HG02852 (cell line): ENCODE measurements at regions not wholly inside any gene's neighbourhood (a gene's known extent, or its start where the extent isn't known, plus 50 kb on each side); places are given as distances from the start of the nearest gene placed in this dataset.

Source experiments
- ATAC-seq: cut with Tn5 transposase; IDR thresholded peaks from one replicate; pipeline ENCODE4 v1.9.1; 2021; ENCODE audit warnings: mild to moderate bottlenecking, moderate library complexity; ENCODE audit not compliant: unreplicated experiment

DNA sequence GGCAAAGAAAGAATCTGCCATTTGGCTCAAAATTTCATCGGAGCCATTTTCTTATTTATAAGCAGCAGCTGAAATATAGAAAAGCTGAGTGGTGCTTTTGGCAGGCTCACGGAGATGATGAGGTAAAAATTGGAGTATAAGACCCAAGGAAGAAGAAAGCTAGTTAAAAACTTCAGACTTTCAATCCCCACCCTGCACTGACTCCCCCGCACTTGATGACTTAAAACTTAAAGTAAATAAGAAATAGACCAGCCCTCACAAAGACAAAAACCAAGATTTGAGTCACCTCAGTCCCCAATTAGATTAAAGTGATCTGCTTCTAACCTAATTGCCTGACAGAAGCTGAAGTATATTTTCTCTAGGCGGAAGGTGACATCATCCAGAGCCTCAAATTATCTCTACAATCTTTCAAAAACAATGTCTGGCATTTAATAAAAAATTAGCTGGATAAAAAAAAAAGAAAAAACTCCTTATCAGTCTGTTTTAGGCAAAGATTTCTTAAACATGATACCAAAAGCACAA lies 124.0 kb upstream of the PJA2 start:
- no peak for ATAC-seq

DNA sequence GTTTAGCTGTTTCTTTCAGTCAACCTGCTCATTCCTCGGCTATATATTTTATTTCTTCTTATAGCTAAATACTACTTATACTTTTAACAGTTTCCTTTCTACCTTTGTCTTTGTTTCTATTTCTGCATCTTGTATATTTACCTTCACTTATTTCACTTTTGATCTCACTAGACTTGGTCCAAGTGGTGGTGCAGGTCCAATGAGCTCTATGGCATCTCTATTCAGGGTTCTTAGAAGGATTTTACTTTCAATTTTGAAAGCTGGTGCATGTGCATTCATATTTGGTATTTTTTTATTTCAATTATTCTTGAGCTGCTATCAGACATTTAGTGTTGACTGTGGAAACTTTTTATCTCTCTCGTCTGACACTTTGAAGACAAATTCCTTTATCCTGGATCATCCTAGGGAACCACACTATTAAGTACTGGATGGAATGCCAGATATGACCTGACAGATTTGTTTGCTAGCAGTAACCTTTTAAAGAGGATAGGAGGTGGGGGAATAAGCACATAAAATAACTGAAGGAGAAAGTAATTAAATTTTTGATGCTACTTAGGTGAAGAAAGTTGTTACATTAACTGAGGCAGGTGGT lies 123.1 kb upstream of the PJA2 start:
- no peak for ATAC-seq

DNA sequence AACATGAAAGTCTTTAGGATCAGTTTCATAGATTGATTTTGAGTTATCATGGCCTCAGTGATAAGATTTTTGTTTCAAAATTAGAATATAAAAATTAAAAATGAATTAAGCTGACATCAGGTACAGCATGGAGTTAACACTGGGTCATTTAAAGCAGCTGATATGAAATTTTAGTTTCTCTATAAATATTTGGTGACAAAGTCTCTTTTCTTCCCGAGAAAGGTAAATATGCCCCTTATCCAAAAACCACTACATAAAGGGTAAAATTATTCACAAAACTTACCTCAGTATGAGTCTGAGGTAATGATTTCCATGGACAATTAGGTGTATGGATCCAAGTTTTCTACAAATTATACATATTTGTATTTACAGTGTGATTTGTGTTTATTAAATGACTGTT lies 121.5 kb upstream of the PJA2 start:
- no peak for ATAC-seq

DNA sequence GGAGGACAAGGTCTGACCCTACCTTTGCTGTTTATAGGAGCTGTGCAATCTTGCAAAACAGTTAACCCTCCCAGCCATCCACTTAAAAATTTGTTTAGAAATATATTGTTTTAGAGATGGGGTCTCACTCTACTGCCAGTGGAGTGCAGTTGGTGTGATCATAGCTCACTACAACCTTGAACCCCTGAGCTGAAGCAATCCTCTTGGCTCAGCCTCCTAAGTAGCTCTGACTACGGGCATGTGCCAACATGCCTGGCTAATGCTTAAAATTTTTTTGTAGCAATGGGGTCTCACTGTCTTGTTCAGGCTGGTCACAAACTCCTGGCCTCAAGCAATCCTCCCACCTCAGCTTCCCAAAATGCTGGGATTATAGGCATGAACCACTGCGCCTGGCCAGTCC lies 120.2 kb upstream of the PJA2 start:
- no peak for ATAC-seq

DNA sequence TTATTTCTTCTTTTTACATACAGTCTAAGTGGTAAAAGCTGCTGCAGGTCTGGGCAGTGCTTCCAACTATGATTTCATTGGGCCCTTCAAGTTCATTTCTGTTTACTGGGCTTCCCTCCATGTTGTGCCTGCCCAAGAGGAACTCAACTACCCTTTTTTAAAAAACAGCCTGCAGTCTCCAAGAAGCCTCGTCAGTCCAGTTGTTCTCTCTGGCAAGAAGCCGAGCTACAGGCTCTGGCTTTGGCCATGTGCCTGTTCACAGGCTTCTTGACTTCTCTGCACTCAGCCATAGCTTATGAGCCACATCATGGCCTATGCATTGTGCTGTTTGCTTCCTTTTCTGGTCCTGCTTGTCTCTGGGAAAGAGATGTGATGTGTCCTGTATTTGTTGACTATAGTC lies 119.7 kb upstream of the PJA2 start:
- no peak for ATAC-seq

DNA sequence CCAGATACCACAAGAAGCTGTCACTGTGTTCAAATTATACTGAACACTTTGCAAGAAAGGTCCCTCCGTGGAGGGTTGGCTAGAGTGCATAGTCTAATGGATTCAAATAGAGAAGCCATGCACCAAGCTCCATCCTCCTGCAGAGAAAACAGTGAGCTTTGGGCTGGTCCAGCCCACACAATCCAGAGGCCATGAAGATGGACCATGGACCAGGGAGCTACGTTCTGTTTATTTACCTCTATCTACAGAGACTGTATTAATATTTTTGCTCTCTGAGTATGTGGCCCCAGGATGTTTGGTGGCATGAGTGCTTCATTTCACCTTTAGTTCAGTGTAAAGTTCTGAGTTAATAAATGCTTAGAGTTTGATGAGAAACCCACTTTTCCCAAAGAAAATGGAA lies 114.8 kb upstream of the PJA2 start:
- no peak for ATAC-seq

DNA sequence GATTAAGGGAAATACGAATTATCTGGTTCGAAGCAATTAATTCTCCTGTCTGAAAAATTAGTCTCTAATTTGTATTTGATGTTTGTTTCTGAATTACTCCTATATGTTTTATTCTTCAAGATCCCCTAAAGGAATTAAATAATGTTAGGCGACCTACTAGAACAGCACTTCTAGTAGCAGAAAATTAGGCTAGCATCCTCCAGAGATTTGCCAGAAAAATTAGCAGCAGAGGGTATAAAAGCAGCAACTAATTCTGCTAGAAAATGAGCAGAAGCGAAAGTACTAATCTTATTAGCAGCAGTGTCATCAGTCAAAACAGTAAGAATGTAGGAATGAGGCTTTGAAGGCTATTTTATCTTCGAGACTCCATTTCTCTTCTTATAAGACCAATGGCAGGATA lies 114.3 kb upstream of the PJA2 start:
- ATAC-seq, result no peak

DNA sequence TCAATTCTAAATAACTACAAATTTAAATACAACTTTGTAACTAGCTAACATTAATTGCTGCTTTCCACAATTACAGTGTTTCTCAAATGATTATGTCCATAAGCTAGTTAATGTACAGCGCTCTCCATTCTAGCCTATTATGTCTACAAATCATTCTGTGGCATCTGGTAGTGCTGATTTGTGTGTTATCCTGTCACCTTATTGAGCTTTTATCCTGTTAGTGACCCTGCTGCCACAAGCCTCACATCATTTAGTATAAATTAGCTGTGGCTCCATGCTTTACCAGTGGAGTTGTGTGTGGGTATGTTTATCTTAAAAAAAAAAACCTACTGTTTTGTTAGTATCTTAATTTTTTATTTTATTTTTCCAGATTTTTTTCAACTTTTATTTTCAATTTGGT lies 112.6 kb upstream of the PJA2 start:
- ATAC-seq, result no peak

DNA sequence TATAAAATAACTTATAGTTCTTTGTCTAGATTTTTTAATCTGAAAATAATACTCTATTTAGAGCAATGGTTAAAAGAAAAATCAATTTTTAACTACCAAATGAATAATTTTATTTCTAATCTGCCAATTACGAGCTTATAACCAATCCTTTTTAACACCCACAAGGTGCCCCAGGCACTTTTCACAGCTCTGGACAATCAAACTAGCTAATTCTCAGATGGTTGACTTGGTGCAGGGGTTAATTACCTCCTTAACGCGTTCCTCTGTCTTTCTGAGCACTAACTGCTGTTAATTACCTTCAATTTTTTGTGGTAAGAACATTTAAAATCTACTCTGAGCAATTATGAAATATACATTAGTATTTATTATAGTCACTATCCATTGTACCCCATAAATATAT lies 109.6 kb upstream of the PJA2 start:
- no peak for ATAC-seq

DNA sequence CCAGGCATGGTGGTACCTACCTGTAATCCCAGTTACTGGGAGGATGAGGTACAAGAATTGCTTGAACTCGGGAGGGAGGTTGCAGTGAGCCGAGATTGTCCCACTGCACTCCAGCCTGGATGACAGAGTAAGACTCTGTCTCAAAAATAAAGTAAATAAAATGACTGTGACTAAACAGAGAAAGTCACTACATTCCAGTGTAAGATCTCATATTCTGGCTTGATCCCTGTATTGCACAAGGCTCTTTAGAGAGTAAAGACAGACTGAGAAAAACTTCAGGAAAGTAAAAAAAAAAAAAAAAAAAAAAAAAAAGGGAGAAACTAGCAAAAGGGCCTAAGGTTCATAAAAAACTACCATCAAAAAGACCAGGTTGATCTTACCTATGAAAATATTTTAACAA lies 106.6 kb upstream of the PJA2 start:
- ATAC-seq, result no peak

DNA sequence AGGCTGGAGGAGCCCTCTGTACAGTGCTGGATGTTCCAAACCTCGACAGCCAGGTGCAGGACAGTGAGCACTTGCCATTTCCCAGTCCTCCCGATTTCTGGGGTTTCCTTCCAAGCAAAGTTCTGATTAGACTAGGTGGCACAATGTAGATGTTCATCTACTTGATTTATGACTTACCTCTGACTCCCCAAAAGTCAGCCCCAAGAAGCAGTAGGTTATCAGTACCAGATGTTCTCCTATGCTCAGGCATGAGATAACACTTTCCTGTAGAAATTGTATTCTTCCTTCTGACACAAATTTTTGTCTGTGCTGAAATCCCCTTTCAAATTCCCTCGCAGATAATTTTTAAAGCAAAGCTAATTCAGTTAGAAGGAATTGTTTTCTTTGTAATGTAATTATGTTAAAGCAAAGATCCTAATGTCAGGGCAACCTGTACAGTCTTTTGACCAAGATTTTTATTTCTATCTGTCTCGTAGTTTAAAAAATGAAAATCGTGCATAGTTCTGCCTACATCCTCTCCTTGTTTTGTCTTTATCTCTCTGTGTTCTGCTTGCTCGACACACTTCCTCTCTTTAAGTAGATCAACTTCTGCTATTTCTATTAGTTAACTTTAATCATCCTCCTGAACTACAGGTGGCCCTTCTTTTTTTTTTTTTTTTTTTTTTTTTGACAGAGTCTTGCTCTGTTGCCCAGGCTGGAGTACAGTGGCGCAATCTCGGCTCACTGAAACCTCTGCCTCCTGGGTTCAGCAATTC lies 102.4 kb upstream of the PJA2 start:
- no peak for ATAC-seq

DNA sequence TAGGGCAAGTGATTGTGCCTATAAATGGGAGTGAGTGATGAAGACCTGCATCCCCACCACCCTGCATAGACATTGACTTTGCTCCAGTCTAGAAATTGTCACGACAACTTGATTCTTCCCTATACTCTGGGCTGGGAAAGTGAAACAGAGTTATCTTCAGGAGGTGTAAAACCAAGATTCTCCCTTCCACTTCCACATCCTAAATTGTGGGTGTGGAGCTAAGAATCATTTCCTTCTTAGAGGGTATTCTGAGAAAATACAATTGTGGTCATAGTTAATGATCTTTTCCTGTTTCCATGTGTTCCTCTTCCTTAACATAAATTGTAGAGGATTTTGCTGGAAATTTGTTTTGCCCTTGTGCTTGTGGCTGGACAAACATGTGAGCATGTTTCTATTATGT lies 96.8 kb upstream of the PJA2 start:
- no peak for ATAC-seq

DNA sequence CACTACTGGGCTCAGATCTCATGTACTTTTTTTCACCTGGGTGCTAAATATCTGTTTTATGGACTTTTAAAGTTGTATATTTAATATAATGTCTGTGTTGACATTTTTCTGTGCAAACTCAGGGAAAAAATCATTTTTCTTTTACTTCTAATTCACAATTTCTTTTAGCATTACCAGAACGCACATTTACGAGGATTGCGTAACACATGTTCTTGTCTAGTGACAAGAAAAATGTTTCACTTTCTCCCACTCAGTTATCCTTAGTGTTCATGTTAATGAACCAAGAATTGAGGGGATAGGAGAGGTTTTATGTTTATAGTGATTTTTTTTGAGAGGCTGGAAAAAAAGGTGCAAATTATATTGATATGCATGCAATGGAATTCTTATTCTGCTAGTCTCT lies 86.3 kb upstream of the PJA2 start:
- ATAC-seq, result no peak

DNA sequence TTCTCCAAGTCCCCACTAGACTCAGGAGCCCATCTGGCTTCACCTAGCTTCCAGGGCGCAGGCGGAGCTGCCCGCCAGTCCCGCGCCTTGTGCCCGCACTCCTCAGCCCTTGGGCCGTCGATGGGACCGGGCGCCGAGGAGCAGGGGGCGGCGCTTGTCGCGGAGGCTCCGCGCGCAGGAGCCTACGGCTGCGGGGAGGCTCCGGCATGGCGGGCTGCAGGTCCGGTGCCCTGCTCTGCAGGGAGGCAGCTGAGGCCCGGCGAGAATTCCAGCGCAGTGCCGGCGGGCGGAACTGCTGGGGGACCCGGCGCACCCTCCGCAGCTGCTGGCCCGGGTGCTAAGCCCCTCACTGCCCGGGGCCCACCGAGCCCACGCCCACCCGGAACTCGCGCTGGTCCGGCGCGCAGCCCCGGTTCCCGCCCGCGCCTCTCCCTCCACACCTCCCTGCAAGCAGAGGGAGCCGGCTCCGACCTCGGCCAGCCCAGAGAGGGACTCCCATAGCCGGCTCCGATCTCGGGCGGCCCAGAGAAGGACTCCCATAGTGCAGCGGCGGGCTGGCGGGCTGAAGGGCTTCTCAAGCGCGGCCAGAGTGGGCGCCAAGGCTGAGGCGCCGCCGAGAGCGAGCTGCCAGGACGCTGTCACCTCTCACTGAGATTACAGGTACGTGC lies 78.1 kb upstream of the PJA2 start:
- no peak for ATAC-seq

DNA sequence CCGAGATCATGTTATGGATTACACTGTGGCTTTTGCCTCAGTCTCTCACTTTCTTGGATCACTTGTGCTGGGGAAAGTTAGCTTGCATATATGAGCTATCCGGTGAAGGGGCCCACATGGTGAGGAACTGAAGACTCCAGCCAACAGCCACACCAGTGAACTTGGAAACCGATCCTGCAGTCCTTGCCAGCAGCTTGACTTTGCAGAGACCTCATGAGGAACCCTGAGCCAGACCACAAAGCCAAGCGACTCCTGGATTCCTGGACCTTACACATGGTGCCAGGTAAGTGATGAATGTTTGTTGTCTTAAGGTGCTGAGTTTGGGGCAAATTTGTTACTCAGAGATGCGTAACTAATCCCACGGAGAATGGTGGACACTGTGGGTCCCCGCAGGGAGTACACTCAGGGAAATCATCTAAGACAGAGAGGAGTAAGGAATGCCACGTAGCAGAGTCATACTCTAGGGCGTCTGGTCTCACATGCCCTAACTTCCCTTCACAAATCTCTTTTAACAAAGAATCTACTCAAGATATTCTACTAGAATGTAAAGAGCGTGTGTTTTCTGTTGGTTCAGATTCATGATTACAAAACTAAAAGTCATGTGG lies 76.5 kb upstream of the PJA2 start:
- no peak for ATAC-seq

DNA sequence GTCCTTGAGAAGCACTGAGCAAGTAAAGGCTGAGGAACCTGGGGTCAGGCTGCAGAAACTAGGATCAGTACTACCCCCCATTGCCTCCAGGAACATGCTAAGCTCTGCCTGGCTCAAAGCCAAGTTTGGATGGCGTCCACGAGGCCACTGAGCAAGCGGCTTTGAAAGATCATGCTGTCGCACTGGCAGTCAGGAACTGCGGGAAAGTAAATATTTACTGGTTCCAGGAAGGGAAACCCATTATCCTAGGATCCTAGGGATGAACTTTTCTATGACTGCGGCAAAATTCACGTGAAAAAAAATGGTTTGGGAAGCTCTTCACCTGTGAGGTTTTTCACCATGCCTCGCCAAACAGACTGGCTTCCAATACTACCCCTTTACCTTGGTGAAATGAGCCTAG lies 75.3 kb upstream of the PJA2 start:
- no peak for ATAC-seq

DNA sequence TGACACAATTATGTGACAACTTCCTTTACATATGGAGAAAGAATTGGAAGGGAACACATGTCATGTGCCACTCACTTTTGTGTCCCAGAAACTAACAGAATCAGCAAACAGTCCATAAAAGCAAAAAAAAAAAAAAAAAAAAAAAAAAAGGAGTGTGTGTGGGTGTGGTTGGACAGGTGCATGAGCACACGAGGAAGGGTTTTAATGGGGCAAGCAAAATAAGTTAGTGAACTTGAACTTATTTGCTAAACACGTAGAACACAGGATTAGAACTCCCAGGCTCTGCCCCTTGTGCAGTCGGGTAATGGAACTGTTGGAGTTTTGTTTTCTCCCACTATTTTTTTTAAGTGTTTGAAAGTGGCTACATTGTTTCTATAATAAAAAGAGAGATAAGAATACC lies 74.8 kb upstream of the PJA2 start:
- no peak for ATAC-seq

DNA sequence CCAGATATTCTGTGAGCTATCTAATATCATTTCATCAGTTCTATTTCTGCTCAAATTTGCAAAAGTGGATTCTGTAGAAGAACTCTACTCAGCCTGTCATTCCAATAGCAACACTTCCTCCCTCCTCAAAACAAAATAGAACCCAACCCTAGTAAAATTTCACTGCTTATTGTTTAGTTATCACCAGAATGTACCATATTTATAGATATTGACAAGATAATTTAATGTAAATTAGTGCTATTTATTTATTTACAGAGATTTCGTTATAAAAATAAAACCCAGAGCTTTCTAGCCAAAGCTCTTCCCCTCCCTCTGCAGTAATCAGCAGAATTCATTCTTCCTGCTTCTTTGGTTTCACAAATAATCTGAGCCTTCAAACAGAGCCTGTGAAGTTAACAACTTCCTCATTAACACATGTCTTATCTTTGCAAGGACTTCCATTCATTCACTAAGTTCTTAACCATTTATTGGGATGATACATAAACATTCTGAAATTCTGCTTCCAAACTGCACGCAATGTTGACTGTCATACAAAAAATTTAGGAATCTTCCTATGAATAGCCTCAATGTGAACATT lies 73.7 kb upstream of the PJA2 start:
- no peak for ATAC-seq

DNA sequence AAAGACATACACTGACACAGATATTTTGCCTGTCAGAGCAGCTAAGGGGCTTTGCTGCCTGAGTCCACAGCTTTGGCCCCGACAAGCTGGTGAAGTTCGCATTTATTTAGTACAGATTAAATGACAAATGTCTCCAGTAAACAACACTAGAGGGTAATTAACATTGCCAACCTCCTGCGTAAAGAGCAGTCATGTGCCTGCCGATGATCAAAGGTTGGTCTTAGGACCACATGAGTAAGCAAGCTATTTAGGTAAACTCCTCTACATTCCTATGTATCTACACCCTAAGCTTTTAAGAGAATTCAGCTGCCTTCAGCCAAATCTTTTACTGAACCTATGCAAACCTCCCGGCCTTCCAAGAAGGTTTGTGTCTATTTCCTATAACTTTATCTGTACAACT lies 73.0 kb upstream of the PJA2 start:
- ATAC-seq, result no peak

DNA sequence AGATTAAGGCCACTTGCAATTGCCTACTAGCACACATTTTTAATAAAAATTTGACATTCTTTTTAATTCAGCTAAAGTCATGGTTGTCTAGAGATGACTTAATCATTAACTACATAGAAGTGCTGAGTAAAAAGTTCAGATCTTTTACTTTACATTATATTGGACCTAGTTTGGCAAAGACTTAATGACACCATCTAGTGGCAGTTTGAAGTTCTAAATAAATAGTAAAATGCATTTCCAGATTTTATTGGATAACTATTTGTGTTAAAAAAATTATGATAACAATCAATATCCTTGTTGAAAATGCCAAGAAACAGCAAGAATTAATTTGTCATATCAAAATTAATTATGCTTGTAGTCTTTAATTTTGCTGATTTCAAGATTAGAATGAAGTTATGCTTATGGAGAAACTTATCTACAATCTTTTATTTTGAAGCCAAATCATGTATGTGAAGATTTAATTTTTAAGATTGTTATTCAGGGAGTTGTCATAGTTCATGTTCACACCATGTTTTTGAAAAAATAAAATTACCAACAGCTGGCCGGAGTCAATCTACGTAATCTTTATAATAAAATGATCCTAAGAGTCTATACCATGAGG lies 69.6 kb upstream of the PJA2 start:
- no peak for ATAC-seq

DNA sequence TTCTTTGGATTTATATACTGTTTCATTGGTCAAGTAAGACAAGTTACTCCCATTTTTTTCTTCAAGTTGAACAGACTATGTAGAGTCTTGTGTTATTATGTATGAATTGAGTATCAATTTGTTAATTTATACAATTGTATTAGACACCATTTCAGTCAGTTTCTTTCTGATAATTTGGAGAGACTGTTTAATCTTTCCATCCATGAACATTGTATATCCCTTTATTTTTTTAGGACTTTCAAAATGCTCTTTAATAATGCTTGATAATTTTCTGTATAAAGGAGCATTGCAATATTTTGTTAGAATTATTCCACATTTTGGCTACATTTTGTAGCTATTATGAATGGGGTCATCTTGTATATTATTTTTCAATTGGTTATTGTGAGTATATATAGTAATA lies 69.1 kb upstream of the PJA2 start:
- ATAC-seq, result no peak
